ENCODE measurements at regions not wholly inside any gene's neighbourhood (a gene's known extent, or its start where the extent isn't known, plus 50 kb on each side); places are given as distances from the start of the nearest gene placed in this dataset.

DNA sequence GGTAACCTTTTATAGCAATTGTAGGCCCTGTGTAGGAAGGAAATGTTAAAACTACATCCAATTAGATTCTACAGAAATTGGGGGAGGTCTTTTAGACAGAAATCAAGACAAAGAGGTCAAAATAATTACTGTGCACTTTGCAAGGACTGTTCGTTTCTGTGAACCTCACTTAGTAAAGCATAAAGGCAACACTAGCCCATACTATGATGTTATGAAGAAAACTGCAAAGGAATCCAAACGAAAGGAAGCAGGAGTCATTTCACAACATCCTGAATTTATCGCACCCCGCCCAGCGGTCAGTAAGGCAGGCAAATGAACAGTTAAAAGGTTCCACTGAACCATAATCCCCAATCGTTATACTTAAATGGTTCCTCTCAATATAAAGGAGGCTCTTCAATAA is 429.5 kb upstream of the ARID1B start:
- no peak for DNase-seq

DNA sequence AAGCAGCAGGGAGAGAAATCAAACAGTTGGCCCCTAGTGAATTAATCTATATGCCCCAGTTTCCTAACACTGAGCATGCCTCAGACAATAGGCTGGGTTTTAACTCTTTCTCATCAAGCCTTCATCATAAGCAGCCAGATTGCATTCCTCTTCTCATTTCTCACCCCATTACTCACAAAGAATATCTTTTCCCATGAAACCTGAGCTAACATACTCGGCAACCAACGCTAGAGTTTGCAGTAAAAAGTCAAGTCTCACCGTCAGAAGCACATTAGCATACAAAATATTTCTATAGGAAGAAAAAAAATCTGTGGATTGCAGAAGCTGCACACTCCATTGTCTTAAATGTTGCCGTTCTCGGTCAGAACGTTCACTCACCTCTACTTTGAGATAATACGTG is 429.9 kb upstream of the ARID1B start:
- DNase-seq = no peak

DNA sequence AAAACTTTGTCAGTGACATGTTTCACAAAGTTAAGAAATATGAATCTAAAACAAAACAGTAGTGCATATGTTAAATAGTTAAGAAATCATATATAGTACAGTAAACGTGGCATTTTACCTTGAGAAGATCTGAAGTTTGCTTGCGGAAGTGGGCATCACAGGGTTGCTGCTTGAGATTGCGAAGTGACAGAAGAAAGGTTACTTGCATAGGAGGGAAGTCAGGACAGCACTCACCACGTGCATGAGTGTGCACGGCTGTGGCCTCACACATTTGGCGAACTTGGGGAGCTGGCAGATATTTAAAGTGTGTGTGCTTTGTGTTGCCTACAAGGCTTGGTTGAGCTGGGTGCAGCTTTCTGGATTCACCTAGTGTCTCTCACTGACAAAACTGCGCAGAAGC is 431.5 kb upstream of the ARID1B start:
- no peak for DNase-seq

GRCh38 chr6:156344491-156344890 is 432.7 kb upstream of the ARID1B start:
- DNase-seq = no peak

GRCh38 chr6:156337801-156338200 is 439.4 kb upstream of the ARID1B start:
- DNase-seq = no peak

DNA sequence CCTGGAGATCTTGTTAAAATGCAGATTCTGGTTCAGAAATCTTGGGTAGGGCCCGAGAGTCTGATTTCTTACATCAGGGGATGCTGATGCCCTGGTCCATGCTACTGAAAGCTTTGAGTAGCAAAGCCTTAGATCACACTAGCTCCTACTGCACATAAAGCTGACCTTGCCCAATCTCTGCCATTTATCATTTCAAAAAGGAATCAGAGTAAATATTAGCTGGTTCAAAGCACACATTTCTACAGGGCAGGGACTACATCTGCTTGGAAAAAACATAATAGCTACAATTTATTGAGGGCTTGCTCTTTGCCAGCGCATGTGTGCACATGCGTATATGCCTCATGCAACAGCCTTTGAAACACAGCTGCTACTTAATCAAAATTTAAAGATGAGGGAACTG is 440.4 kb upstream of the ARID1B start:
- no peak for DNase-seq

DNA sequence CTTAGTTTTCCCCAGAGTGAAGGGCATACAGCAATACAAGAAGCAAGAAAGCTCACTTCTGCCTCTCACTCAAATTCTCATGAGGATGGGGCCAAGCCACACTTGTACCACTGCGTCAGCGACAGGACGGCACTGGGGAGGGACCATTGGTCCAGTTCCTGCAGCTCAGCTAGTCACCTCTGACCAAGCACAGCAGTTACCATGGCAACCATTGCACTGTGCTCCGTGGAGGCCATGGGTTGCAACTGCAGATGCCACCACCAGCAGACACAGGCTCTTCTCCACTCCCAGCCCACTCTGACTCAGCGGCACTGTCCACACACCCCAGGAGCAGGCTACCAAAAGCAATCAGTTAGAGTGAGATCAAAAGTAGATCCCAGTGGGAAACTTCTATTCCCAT is 441.1 kb upstream of the ARID1B start:
- DNase-seq = no peak

- no peak for DNase-seq
Observed at GRCh38 chr6:156334966-156335365, 442.2 kb upstream of the ARID1B start.

DNA sequence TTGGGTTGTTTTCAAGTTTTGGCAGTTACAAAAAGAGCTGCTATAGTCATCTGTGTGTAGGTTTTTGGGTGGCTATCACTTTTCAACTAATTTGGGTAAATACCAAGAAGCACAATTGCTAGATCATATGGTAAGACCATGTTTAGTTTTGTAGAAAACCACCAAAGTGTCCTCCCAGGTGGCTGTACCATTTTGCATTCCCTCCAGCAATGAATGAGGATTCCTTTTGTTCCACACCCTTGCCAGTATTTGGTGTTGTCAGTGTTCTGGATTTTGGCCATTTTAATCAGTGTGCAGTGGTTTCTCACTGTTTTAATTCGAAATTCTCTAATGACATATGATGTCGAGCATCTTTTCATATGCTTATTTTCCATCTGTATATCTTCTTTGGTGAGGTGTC is 457.5 kb upstream of the ARID1B start:
- no peak for DNase-seq

GRCh38 chr6:156316583-156317125 is 460.5 kb upstream of the ARID1B start:
- DNase-seq = no peak

DNA sequence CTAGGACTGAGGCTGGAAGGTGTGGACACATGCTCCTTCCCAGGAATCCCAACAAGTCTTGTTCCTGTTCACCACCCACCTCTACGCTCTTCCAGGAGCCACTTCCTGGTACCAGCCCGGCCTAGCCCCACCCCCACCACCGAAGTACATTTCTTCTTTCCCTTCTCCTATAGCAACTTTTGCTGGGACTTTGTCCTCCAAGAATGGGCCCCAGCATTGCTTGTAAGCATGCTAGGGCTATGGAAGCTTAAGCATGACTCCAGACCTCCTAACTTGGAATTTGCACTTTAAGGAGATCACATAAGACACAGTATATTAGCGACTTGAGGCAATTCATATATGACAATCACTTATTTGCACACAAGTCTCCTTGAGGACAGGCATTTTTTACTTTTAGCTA is 462.0 kb upstream of the ARID1B start:
- no peak for DNase-seq

DNA sequence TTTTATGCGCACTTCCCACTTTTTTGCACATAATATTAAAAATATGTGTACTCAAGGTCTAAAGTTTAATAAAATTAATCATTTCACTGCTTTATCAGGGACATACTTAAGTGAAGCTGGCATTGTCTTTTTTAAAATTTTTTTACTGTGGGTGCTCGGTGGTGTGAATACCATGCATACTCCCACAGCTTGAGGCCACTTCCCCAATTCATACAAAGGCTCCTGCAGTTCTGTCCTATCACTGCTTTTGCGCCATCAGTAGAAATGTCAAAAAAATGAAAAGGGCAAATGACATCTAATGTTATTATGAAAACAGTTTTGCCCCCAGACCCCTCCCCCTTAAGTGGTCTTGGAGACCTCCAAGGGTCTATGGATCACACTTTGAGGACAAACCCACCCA is 464.1 kb upstream of the ARID1B start:
- DNase-seq = no peak

DNA sequence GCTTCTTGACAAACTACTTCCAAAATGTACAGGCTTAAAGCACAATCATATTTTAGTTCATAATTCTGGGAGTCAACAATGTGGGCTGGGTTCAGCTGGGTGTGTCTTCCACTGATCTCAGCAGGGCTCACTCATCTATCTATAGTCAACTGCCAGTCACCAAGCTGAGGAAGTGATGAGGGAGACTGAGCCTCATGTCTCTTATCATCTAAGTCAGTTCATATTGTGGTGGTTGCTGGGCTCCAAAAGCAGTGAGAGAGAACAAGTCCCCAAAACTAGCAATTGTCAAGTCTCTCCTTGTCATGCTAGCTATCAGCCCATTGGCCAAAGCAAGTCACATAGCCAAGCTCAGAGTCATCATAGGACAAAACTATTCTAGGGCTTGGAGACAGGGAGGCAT is 465.9 kb upstream of the ARID1B start:
- DNase-seq = no peak

- DNase-seq = no peak
Observed at GRCh38 chr6:156310701-156311100, 466.5 kb upstream of the ARID1B start.

DNA sequence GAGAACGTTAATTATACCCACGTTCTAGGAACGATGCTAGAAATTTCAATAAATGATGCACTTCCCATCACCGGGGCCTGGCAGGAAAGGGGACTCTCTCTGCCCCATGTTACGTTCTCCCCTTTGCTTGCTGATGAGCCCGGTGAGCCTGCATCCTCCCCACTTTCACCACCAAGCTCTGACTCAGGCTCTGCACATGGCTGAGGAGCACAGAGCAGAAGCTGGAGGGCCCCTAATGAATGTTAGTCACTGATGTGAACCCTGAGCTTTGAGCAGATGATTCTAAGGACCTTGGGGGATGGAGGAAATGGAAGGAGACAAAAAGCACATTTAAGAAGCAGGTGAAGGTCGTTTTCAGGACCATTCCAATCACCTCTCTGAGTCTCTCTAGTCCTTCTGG is 468.2 kb upstream of the ARID1B start:
- no peak for DNase-seq

DNA sequence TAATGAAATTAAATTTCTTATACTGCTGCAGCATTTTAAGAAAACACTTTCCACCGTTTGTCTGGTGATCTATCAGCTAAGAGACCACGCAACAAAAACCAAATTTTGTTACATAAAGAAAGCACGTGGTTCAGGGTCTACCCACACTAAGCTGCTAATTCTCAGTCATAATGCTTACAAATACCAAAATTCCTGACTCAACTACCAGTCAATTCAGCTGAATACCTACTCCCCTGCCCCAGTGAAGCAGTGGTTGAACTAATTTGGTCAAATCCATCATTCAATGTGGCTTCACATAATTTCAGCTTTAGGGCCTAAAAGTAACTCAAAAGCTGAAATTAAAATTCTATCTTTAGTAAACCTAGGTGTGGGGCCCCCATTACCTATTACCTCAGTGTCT is 468.6 kb upstream of the ARID1B start:
- DNase-seq = no peak

DNA sequence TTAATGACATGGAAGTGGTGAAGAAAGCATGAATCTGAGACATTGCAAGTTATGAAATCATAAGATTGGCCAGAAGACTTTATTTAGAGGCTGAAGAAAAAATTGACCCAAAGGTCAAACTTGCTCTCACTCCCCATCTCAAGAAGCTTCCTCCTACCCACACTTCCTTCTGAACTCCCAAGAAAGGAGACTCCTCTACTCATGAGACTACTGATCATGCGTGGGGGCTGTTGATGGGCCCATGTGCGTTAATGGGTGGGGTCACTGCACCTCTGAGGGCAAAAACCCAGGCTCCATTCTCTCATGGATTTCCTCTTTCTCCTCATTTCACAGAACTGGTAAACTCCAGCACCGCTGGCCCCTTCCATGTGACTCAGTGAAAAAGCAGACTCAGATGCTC is 470.6 kb upstream of the ARID1B start:
- no peak for DNase-seq

- DNase-seq = no peak
Observed at GRCh38 chr6:156283091-156283490, 494.1 kb upstream of the ARID1B start.

DNA sequence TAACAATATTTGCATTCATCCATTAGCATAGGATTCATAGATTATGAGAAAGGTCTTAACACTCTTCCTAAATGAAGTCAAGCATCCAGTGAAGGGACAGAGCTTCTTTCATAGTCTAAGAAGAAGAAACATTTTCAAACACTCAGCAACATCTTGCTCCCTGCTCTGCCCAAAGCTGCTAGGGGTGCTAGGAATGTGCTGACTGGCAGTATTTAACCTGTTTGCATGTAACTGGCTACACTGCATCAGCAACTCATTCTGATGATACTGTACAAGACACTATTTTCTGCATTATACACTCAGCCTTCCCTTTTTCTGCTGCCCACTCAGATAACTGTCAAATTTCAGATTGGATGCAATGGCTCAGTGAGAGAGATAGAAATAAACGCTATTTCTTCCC is 495.1 kb upstream of the ARID1B start:
- DNase-seq = no peak

GRCh38 chr6:156281266-156281665 is 495.9 kb upstream of the ARID1B start:
- no peak for DNase-seq

- no peak for DNase-seq
Observed at GRCh38 chr6:156280065-156280464, 497.1 kb upstream of the ARID1B start.

GRCh38 chr6:156279261-156279969 is 497.8 kb upstream of the ARID1B start:
- DNase-seq = no peak

GRCh38 chr6:156273065-156273711 is 504.0 kb upstream of the ARID1B start:
- no peak for DNase-seq

- no peak for DNase-seq
Observed at GRCh38 chr6:156269751-156270369, 507.3 kb upstream of the ARID1B start.

Data from HCEC 1CT (cell line).